HG03066 (cell line): ENCODE measurements at regions not wholly inside any gene's neighbourhood (a gene's known extent, or its start where the extent isn't known, plus 50 kb on each side); places are given as distances from the start of the nearest gene placed in this dataset.

Source experiments
- ATAC-seq: cut with Tn5 transposase; IDR thresholded peaks from one replicate; pipeline ENCODE4 v1.9.1; 2021; ENCODE audit warnings: low read depth; ENCODE audit not compliant: unreplicated experiment

GRCh38 chr1:8171751-8172464 lies 145.8 kb upstream of the ERRFI1 start:
- ATAC-seq, result no peak

- ATAC-seq, result no peak
Measured at GRCh38 chr1:8170059-8170835, 144.1 kb upstream of the ERRFI1 start.

- ATAC-seq, result peak; percentile 66
Measured at GRCh38 chr1:8169364-8170058, 143.4 kb upstream of the ERRFI1 start.

- no peak for ATAC-seq
Measured at GRCh38 chr1:8167936-8168335, 141.8 kb upstream of the ERRFI1 start.

GRCh38 chr1:8166406-8166805 lies 140.3 kb upstream of the ERRFI1 start:
- ATAC-seq, result no peak

- no peak for ATAC-seq
Measured at GRCh38 chr1:8165595-8166360, 139.7 kb upstream of the ERRFI1 start.

GRCh38 chr1:8164670-8165069 lies 138.6 kb upstream of the ERRFI1 start:
- no peak for ATAC-seq

GRCh38 chr1:8163039-8163438 lies 136.9 kb upstream of the ERRFI1 start:
- ATAC-seq, result no peak

- ATAC-seq, result no peak
Measured at GRCh38 chr1:8162168-8162567, 136.1 kb upstream of the ERRFI1 start.

GRCh38 chr1:8161546-8162105 lies 135.5 kb upstream of the ERRFI1 start:
- ATAC-seq, result no peak

- no peak for ATAC-seq
Measured at GRCh38 chr1:8159470-8160024, 133.4 kb upstream of the ERRFI1 start.

- ATAC-seq, result no peak
Measured at GRCh38 chr1:8158995-8159394, 132.9 kb upstream of the ERRFI1 start.

GRCh38 chr1:8157765-8158164 lies 131.7 kb upstream of the ERRFI1 start:
- ATAC-seq, result no peak

GRCh38 chr1:8155528-8156186 lies 129.5 kb upstream of the ERRFI1 start:
- no peak for ATAC-seq

- ATAC-seq, result no peak
Measured at GRCh38 chr1:8154621-8155052, 128.5 kb upstream of the ERRFI1 start.

GRCh38 chr1:8153961-8154360 lies 127.9 kb upstream of the ERRFI1 start:
- no peak for ATAC-seq

- no peak for ATAC-seq
Measured at GRCh38 chr1:8152731-8153702, 126.9 kb upstream of the ERRFI1 start.

GRCh38 chr1:8151647-8152046 lies 125.5 kb upstream of the ERRFI1 start:
- no peak for ATAC-seq
